ENCODE measurements at regions not wholly inside any gene's neighbourhood (a gene's known extent, or its start where the extent isn't known, plus 50 kb on each side); places are given as distances from the start of the nearest gene placed in this dataset.

GRCh38 chr1:38716229-38716628 lies 143.3 kb downstream of the RRAGC start:
- no peak for DNase-seq

DNA sequence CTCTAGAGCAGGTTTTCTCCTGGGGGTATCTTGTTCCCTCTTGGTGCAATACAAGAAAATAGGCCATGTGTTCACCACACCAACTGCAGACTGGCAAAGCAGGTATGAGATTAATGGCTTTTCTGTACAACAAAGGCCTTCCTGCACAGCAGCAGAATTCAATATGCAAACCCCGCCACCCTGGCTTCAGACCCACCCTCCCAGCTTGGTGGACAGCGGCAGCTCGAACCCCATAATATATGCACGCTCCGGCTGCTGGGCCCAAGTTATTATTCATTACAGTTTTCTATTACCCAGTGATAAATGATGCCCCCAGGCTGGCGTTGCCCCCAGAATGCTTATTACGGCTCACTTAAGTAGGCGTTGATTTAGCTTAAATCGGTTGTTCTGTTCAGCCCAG lies 144.2 kb downstream of the RRAGC start:
- no peak for DNase-seq

DNA sequence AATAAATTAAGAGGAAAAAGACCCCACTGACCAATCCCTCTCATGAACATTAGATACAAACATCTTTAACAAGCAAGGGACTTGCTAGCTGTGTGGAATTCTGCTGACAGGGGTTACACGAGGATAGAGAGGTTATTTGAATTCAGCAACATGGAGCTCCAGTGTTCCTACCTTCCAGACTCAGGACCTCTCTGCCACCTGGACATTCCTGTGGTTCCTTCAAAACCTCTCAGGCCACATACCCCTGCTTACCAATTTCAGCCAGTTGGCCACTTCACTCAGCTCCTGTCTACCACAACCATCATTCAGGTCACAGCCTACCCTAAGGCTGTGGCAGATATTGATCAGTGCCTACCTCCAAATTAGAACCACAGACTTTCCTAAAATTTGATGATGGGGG lies 147.5 kb downstream of the RRAGC start:
- DNase-seq, result no peak

GRCh38 chr1:38708701-38709258 lies 150.8 kb downstream of the RRAGC start:
- no peak for DNase-seq

- no peak for DNase-seq
These were observed 158.5 kb downstream of the RRAGC start for GRCh38 chr1:38701088-38701487.

DNA sequence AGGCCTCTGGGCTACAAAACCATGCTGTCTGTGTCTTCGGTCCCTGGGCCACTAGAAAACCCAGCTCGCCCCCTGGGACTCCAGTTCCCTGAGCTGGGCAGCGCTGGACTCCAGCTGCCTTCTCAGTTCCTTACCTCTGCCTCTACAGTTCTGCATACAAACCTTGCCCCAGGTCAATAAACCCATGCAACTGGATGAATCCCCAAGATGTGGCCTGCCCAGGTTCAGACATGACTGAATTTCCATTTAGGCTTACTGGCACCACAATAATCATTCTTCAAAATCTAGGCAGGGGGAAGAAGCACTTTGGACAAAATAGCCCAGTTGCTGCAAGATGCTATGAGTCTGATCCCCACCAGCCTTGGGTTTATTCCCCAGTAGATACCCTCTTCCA lies 159.5 kb downstream of the RRAGC start:
- DNase-seq, result no peak

DNA sequence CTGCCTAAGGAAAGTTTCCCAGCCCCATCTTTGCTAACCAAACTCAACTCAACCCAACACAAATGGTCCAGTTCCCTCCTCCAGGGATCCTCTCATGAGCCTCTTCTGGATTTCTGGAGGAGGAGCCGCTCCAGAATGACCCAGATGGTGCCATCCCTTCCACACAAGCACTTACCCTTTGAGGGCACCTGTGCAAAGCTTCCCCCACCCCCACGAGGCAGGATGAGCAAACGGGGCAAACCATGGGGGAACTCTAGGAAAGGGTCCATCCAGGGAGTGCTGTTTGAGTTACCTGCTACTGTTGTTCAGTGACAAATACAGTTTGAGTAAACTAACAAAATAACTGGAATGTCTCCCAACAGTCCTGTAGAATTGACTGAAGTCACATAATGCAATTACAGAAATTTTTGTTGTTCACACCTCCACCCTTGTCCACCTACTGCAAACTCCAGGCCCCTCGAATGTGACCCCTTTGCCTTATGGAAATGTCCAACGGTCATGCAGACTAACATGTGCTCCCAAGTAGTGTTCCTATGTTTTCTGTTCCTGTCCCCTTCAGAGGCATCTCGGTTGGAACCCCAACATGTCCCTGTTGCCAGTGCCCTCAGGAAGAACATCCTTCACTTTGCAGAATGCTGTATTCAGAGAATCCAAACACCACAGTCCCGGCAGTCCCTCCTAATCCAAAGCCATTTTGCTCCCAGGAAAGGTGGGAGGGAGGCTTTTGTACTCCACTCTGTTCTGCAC lies 160.1 kb downstream of the RRAGC start:
- no peak for DNase-seq

- no peak for DNase-seq
These were observed 162.2 kb downstream of the RRAGC start for GRCh38 chr1:38697387-38697786.

- DNase-seq, result no peak
These were observed 163.2 kb downstream of the RRAGC start for GRCh38 chr1:38696371-38696770.

DNA sequence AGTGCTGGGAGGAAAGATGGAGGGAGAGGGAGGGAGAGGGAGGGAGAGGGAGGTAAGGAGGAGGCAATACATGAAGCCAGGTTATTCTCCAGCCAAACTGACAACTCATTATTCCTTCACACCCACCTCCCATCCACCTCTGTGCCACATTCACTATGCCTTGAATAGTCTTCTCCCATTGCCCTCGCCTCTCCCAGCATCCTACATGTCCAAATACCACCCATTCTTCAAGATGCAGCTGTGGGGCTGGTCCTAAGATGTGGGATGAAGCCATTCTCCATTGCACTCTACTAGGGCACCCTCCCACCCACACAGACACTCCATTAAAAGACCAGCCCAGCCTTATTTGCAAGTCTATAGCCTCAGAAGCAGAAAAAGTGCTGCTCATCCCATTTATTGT lies 165.8 kb downstream of the RRAGC start:
- no peak for DNase-seq

- DNase-seq, result no peak
These were observed 166.5 kb downstream of the RRAGC start for GRCh38 chr1:38693031-38693430.

GRCh38 chr1:38690790-38691449 lies 168.7 kb downstream of the RRAGC start:
- DNase-seq, result no peak

DNA sequence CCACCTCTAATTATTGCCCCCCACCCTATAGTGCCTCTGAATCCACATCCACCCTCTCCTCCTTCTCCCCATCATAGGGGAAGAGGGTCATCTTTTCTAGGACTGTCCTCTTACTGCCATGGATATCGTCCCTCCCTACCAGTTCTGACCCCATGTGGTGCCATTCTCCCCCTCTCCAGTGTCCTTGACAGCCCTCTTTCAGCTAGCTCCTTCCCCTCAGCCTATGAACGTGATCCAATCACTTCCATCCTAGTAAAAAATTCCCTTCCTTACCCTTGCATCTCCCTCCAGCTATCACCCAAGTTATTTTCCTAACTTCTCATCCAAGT lies 172.7 kb downstream of the RRAGC start:
- no peak for DNase-seq

- DNase-seq, result no peak
These were observed 173.2 kb downstream of the RRAGC start for GRCh38 chr1:38686167-38686926.

DNA sequence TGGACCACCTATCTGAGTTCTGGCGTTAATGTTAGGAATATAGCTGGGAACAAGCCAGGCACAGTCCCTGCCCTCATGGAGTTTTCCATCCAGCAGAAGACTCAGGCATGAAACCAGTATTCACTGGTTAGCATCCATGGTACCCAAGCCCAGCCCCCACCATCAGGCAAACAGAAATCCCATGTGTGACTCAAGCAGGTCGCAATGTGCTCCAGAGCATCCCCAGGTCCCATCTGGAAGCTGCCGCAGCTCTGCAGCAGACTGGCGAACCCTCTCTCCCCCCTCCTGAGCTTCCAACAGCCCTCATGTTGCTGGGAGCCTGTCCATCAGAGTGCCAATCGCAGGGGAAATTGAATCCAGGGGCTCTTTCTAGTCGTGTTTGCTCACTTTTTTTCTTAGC lies 174.2 kb downstream of the RRAGC start:
- no peak for DNase-seq

DNA sequence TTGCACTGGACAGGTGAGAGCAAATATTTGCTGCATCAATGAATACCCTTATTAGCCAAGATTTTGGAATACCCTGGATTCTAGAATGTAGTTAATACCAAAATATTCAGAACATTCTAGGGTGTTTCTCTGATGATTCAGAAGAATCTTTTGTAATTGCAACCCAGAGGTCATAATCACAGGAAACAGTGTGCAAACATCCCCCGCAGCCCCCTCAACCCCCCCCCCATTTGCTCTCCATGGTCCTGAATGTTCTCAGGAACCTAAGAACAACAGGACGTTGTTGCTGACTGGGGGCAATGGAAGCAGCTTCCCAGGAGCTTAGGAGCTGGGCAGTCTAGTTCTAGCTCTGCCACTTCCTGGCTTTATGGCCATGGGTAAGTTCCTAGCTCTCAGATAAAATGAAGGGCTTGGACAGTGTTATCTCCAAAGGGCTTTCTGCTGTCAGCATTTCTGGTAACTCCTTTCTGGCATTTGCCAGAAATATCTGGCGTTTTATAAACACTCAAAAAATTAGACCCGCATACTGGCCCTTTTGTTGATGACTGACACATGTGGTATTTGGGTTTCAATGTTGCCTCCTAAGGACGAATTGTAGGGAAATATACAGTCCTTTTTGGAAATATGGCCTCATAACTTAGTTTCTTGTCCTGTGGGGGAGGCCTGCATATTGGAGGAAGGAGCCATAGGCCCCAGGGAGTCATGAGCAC lies 178.6 kb downstream of the RRAGC start:
- no peak for DNase-seq

DNA sequence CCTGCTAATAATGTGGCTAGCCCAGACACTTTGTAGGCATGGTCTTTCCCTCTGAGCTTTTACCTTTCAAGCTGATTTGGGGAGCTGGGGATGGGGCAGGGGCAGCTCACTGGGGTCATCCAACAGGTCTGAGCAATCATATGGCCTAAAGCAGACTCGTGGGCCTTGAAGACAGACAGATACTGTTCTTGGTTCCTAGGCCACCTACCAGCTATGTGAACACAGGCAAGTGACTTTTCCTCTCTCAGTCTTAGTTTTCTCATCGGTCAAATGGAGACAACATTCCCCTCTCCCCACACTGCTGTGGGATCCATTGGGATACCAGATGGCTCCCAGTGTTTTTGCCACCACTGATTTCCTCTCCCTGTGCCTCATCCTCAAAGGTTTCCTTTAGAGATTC lies 181.8 kb downstream of the RRAGC start:
- no peak for DNase-seq

DNA sequence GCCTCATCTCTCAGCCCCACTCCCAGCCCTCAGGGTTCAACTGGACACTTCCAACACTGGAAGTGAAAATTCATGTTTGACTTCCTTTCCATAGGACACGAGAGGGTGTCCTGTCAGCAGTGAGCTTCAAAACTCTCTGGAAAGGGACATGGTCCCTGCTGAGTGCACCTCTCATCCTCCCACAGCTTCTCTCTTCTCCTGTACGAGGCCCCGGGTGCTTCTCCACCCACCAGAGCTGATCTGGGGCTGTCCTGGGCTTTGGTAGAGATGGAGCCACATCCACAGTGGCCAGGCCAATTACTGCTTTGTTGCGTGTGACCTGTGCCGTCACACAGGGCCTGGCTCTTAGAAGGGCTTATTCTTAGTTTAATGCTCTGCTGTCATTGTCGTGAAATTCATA lies 182.3 kb downstream of the RRAGC start:
- no peak for DNase-seq

- DNase-seq, result no peak
These were observed 186.9 kb downstream of the RRAGC start for GRCh38 chr1:38672692-38673091.

GRCh38 chr1:38671221-38671620 lies 188.4 kb downstream of the RRAGC start:
- no peak for DNase-seq

DNA sequence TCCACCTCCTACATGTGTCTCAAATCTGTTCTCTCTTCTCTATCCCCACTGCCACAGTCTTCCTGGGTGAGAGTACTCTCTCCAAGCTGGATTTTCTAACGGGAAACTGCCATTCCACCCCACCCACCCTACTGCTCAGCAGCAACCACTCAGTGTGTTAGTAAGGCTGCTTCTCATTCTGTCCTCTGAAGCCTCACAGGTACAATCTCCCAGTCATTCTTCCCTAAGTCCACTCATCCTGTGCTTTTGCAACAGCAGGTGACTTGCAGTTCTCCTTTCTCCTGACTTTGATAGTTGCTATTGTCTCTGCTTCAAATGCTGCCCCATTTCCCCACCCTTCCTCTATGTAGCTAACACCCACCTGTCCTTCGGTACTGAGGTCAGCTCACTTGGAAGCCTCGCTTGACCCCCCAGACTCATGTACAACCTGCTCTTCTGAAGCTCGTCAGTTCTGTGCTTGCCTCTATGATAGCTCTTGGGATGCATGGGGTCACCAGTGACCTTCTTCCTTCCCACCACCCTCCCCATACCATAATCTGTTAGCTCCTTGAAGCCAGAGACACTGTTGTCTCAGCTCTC lies 188.9 kb downstream of the RRAGC start:
- DNase-seq, result no peak

DNA sequence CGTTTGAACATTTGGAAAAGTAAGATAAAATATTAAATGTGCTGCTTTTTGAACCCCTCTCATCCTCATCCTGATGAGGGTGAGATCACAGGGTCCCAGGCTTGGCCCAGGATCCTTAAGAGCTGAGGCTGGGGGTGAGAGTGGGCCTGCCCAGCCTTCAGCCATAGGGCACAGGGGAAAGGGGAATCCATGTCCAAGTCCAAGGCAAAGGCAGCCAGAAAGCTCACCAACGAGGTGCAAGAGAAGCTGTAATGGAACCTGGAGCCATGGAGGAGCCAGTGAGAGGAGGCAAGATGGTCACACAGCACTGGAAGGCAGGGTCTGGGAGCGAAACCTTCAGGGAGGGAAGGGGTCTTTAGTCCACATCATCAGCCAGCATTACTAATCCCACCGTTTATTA lies 191.9 kb downstream of the RRAGC start:
- DNase-seq, result no peak

DNA sequence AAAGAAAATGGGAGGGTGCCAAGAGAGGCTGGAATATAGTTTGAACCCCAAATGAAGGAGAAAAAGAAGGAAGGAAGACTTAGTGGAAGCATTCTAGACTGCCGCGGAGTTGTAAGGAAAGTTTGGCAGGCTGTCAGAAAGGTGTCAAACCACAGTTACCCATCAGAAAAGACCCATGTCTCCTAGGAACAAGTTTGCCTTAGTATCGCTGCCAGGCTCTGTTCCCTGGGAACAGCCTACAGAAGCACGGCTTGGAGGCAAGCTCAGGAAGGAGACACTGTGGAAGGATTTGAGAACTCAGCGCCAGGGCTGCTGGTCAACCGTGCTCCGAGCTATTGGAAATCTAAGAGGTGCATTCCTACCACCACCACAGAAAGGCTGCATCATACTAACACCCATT lies 197.4 kb downstream of the RRAGC start:
- no peak for DNase-seq

Measured in activated effector memory CD4-positive, alpha-beta T cell treated with anti-CD3 and anti-CD28 coated beads, Interleukin-2, amount 50 U/mL, for 16 hours (primary cell).